SK-N-SH (cell line): ENCODE measurements at regions not wholly inside any gene's neighbourhood (a gene's known extent, or its start where the extent isn't known, plus 50 kb on each side); places are given as distances from the start of the nearest gene placed in this dataset.

Experiments
- CTCF ChIA-PET: fragments of 300-600, 350-600 bp; formaldehyde crosslinking; extraction: SDS; loops from one replicate; lab custom pipeline; 2021; lab: Yijun Ruan, JAX
- POLR2A ChIA-PET: fragments of 350-600 bp; sonication (Branson Sonifier 250); formaldehyde crosslinking; extraction: SDS; loops from one replicate; lab custom pipeline; 2020; ENCODE audit warnings: antibody characterized with exemption, inconsistent platforms; lab: Yijun Ruan, JAX
- DNase-seq: peaks from one replicate; pipeline ENCODE4 v3.0.0; 2012
- H2AFZ ChIP-seq: fragments of 200-600 bp; sonication (generic); 2 replicates; pipeline ENCODE4 v1.8.1; 2016; ENCODE audit warnings: antibody characterized with exemption, mild to moderate bottlenecking, low read depth
- H3F3A ChIP-seq: fragments of 200-600 bp; sonication (generic); replicated peaks from 2 replicates; pipeline ENCODE3; 2016; ENCODE audit warnings: antibody characterized with exemption, mild to moderate bottlenecking; ENCODE audit not compliant: insufficient read depth
- H3K27ac ChIP-seq, 2 experiments: fragments of 200-500 bp in 1 of 2; fragments of 200-600 bp in 1 of 2; sonication (Bioruptor generic) in 1 of 2; sonication (generic), shearing (Covaris generic) in 1 of 2; 2 replicates each; pipeline versions ENCODE4 v1.5.1 to v1.6.1; 2014 to 2016; ENCODE audit warnings: low read depth in 2 of 2, inconsistent platforms in 1 of 2, low read length in 1 of 2, mild to moderate bottlenecking in 1 of 2, mixed read lengths in 1 of 2
- H3K27me3 ChIP-seq: fragments of 200-600 bp; sonication (generic), shearing (Covaris generic); 2 replicates; pipeline ENCODE4 v1.6.1; 2016; ENCODE audit warnings: mixed run types; ENCODE audit not compliant: insufficient read depth
- H3K36me3 ChIP-seq, 2 experiments: fragments of 200-500 bp in 1 of 2; fragments of 200-600 bp in 1 of 2; sonication (Bioruptor generic) in 1 of 2; sonication (generic) in 1 of 2; replicated peaks in 1 of 2; 2 replicates each; pipeline versions ENCODE3 to v1.5.1; 2014 to 2016; ENCODE audit warnings: low read length in 1 of 2, mild to moderate bottlenecking in 1 of 2; ENCODE audit not compliant: insufficient read depth in 2 of 2, control insufficient read depth in 1 of 2
- H3K4me1 ChIP-seq, 2 experiments: fragments of 200-500 bp in 1 of 2; fragments of 200-600 bp in 1 of 2; sonication (Bioruptor generic) in 1 of 2; sonication (generic), shearing (Covaris generic) in 1 of 2; 2 replicates each; pipeline versions ENCODE4 v1.5.1 to v1.6.1; 2014 to 2016; ENCODE audit warnings: low read depth in 1 of 2, low read length in 1 of 2, mixed run types in 1 of 2; ENCODE audit not compliant: insufficient read depth in 2 of 2, control insufficient read depth in 1 of 2
- H3K4me2 ChIP-seq: fragments of 200-600 bp; sonication (generic), shearing (Covaris generic); 2 replicates; pipeline ENCODE4 v1.6.1; 2017; ENCODE audit warnings: mixed run types
- H3K4me3 ChIP-seq, 2 experiments: fragments of 200-500 bp in 1 of 2; fragments of 200-600 bp in 1 of 2; sonication (Bioruptor generic) in 1 of 2; sonication (generic), shearing (Covaris generic) in 1 of 2; 2 replicates each; pipeline versions ENCODE4 v1.5.1 to v1.8.1; 2014 to 2016; ENCODE audit warnings: low read depth in 2 of 2, inconsistent platforms in 1 of 2, low read length in 1 of 2, mild to moderate bottlenecking in 1 of 2, mixed read lengths in 1 of 2, moderate library complexity in 1 of 2
- H3K79me2 ChIP-seq: fragments of 200-600 bp; sonication (generic); 2 replicates; pipeline ENCODE4 v1.8.1; 2017; ENCODE audit warnings: mild to moderate bottlenecking; ENCODE audit not compliant: insufficient read depth
- H3K9ac ChIP-seq: fragments of 200-600 bp; sonication (generic); 2 replicates; pipeline ENCODE4 v1.6.1; 2017; ENCODE audit warnings: mixed run types
- H3K9me2 ChIP-seq: fragments of 200-600 bp; sonication (generic); 2 replicates; pipeline ENCODE4 v1.6.1; 2017; ENCODE audit warnings: mixed run types
- H3K9me3 ChIP-seq: fragments of 200-600 bp; sonication (generic); 2 replicates; pipeline ENCODE4 v1.6.1; 2017; ENCODE audit warnings: mixed run types, mild to moderate bottlenecking, moderate library complexity
- H4K20me1 ChIP-seq: fragments of 200-600 bp; sonication (generic); 2 replicates; pipeline ENCODE4 v1.6.1; 2017; ENCODE audit warnings: mild to moderate bottlenecking, mixed run types; ENCODE audit not compliant: insufficient read depth
- ELF1 ChIP-seq: IDR thresholded peaks from 2 replicates; pipeline ENCODE4 v1.4.0; 2012
- EZH2phosphoT487 ChIP-seq: fragments of 200-600 bp; sonication (generic); IDR thresholded peaks from 2 replicates; pipeline ENCODE4 v1.6.1; 2017; ENCODE audit warnings: low read depth, mixed run types, mild to moderate bottlenecking, antibody characterized with exemption, moderate library complexity, borderline replicate concordance
- MEF2A ChIP-seq: IDR thresholded peaks from 2 replicates; pipeline ENCODE4 v1.4.0; 2012; ENCODE audit warnings: low read depth, borderline replicate concordance
- MXI1 ChIP-seq: IDR thresholded peaks from 2 replicates; pipeline ENCODE4 v1.6.1; 2012; ENCODE audit warnings: mild to moderate bottlenecking, low read depth, low read length, improper control_type of control experiment
- POLR2AphosphoS5 ChIP-seq: IDR thresholded peaks from 2 replicates; pipeline ENCODE4 v1.6.1; 2012; ENCODE audit warnings: low read depth, low read length
- RAD21 ChIP-seq: IDR thresholded peaks from 2 replicates; pipeline ENCODE4 v1.6.1; 2012; ENCODE audit warnings: mild to moderate bottlenecking, low read length
- RFX5 ChIP-seq: IDR thresholded peaks from 2 replicates; pipeline ENCODE4 v1.6.1; 2012; ENCODE audit warnings: mild to moderate bottlenecking, improper control_type of control experiment, low read length
- TCF12 ChIP-seq: IDR thresholded peaks from 2 replicates; pipeline ENCODE4 v1.4.0; 2012
- TEAD4 ChIP-seq: IDR thresholded peaks from 2 replicates; pipeline ENCODE4 v1.4.0; 2012; ENCODE audit warnings: mild to moderate bottlenecking, borderline replicate concordance; ENCODE audit not compliant: insufficient read depth
- WGBS: methylation state at CpG from one replicate; pipeline ENCODE4 v1.1.6; 2017; ENCODE audit warnings: low lambda C conversion rate; 5-methylcytosine and 5-hydroxymethylcytosine counted together
- TF ChIP-seq, protein P1 (sequence below): IDR thresholded peaks from 2 replicates; pipeline ENCODE4 v1.4.0; 2012; ENCODE audit warnings: low read depth, borderline replicate concordance
- TF ChIP-seq, protein P2 (sequence below): fragments of 200-600 bp; sonication (generic); IDR thresholded peaks from 2 replicates; pipeline ENCODE4 v1.6.1; 2017; ENCODE audit warnings: antibody characterized with exemption, mild to moderate bottlenecking, moderate library complexity
- TF ChIP-seq, protein P3 (sequence below): fragments of 150-350 bp; IDR thresholded peaks from 2 replicates; pipeline ENCODE4 v1.6.1; 2016; ENCODE audit warnings: mild to moderate bottlenecking, low read depth, low read length

DNA sequence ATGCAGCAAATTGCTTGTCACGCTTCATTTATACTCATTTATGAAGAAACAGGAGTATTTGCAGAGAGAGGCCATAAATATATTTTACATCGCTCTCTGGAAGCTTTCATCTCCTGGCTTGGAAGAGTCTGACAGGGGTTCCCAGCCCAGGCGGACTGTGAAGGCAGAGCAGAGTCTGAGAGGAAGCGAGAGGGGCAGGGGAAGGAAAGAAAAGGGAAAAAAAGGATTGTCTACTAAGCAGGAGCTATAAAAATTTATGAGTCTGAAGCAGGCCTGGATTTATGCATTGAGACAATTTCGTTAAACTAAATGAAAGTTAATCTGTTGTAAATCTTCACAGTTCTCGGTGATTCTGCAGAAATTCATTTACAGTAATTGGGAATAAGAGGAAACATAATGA, 143.9 kb upstream of the GYPC start:
- Histone ChIP-seq H3K36me3 (no peaks in the 10 kb centered on the region), H3K9ac (no peak overlapping the region), H3F3A (no peaks in the 10 kb centered on the region), H4K20me1 (no peaks in the 10 kb centered on the region), H3K4me1 (no peaks in the 10 kb centered on the region), H3K4me3 (no peak overlapping the region), H3K79me2 (no peaks in the 10 kb centered on the region), H3K27ac (no peak overlapping the region), H2AFZ (no peak overlapping the region), H3K27me3 (no peaks in the 10 kb centered on the region), H3K9me2 (no peaks in the 10 kb centered on the region), H3K9me3 (no peaks in the 10 kb centered on the region), H3K4me2 (no peak overlapping the region)
- ChIA-PET CTCF (no interaction called here), POLR2A (no interaction called here)
- TF ChIP-seq POLR2AphosphoS5 (no peak), RFX5 (no peak), ELF1 (no peak), MXI1 (no peak), TCF12 (no peak), RAD21 (no peak), MEF2A (no peak)
- TF ChIP-seq, protein P1, sequence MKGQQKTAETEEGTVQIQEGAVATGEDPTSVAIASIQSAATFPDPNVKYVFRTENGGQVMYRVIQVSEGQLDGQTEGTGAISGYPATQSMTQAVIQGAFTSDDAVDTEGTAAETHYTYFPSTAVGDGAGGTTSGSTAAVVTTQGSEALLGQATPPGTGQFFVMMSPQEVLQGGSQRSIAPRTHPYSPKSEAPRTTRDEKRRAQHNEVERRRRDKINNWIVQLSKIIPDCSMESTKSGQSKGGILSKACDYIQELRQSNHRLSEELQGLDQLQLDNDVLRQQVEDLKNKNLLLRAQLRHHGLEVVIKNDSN, result no peak
- TF ChIP-seq, protein P2, sequence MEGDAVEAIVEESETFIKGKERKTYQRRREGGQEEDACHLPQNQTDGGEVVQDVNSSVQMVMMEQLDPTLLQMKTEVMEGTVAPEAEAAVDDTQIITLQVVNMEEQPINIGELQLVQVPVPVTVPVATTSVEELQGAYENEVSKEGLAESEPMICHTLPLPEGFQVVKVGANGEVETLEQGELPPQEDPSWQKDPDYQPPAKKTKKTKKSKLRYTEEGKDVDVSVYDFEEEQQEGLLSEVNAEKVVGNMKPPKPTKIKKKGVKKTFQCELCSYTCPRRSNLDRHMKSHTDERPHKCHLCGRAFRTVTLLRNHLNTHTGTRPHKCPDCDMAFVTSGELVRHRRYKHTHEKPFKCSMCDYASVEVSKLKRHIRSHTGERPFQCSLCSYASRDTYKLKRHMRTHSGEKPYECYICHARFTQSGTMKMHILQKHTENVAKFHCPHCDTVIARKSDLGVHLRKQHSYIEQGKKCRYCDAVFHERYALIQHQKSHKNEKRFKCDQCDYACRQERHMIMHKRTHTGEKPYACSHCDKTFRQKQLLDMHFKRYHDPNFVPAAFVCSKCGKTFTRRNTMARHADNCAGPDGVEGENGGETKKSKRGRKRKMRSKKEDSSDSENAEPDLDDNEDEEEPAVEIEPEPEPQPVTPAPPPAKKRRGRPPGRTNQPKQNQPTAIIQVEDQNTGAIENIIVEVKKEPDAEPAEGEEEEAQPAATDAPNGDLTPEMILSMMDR, result no peak
- 12% methylated on average over 6 of the region's 6 CpGs for WGBS
- no peak for DNase-seq

DNA sequence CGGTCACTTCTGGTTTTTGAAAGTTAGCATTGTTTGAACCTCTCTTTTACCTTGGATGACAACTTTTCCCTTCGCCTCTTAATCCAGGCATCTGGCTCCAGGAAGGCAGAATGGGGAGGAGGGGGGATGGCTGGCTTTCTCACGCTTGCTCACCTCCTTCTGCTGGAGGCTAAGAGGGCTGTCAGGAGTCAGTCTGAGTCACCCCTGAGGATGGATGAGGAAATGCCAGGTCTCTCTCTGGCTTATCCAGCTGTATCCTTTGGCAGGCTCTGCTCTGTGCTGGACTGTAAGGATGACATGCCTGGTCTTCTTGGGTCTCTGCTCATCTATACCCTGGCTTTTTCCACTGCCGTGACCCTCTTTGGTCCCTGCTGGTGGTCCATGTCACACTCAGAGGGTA, 142.9 kb upstream of the GYPC start:
- Histone ChIP-seq H3K27ac (no peak overlapping the region), H3K36me3 (no peaks in the 10 kb centered on the region), H3K79me2 (no peaks in the 10 kb centered on the region), H3K9ac (no peak overlapping the region), H3K4me3 (no peak overlapping the region), H2AFZ (no peak overlapping the region), H4K20me1 (no peaks in the 10 kb centered on the region), H3K4me1 (no peaks in the 10 kb centered on the region), H3K9me3 (no peaks in the 10 kb centered on the region), H3F3A (no peaks in the 10 kb centered on the region), H3K27me3 (no peaks in the 10 kb centered on the region), H3K4me2 (no peak overlapping the region), H3K9me2 (no peaks in the 10 kb centered on the region)
- WGBS, result 3% methylated on average over 4 of the region's 4 CpGs
- POLR2A ChIA-PET, result no interaction called here
- TF ChIP-seq TEAD4, result no peak
- TF ChIP-seq, protein P3, sequence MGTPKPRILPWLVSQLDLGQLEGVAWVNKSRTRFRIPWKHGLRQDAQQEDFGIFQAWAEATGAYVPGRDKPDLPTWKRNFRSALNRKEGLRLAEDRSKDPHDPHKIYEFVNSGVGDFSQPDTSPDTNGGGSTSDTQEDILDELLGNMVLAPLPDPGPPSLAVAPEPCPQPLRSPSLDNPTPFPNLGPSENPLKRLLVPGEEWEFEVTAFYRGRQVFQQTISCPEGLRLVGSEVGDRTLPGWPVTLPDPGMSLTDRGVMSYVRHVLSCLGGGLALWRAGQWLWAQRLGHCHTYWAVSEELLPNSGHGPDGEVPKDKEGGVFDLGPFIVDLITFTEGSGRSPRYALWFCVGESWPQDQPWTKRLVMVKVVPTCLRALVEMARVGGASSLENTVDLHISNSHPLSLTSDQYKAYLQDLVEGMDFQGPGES, result no peak
- no peak for TF ChIP-seq EZH2phosphoT487
- CTCF ChIA-PET, result no interaction called here
- no peak for DNase-seq
